Colonic mucosa (tissue), 4 donors: ENCODE measurements at regions not wholly inside any gene's neighbourhood (a gene's known extent, or its start where the extent isn't known, plus 50 kb on each side); places are given as distances from the start of the nearest gene placed in this dataset.

ENCODE experiments used
- DNase-seq: peaks from one replicate; pipeline ENCODE4 v3.0.0-alpha.2; 2020
- H3K27ac ChIP-seq: fragments of 200-600 bp; one replicate; pipeline ENCODE4 v1.8.0; 2021
- H3K27me3 ChIP-seq: fragments of 200-600 bp; one replicate; pipeline ENCODE4 v1.8.0; 2021
- H3K36me3 ChIP-seq: fragments of 200-600 bp; one replicate; pipeline ENCODE4 v1.8.0; 2021
- H3K4me1 ChIP-seq: fragments of 200-600 bp; one replicate; pipeline ENCODE4 v1.8.0; 2021; ENCODE audit warnings: mild to moderate bottlenecking
- H3K4me3 ChIP-seq: fragments of 200-600 bp; one replicate; pipeline ENCODE4 v1.8.0; 2021
- H3K9ac ChIP-seq, 2 donors: one replicate each; pipeline ENCODE4 v1.7.0; 2013; ENCODE audit warnings: control low read depth in 2 of 2, low read depth in 2 of 2, low read length in 2 of 2
- H3K9me3 ChIP-seq: fragments of 200-600 bp; one replicate; pipeline ENCODE4 v1.8.0; 2021
- CTCF ChIP-seq: fragments of 200-600 bp; IDR thresholded peaks from one replicate; pipeline ENCODE4 v1.8.0; 2022; ENCODE audit warnings: antibody characterized with exemption, mild to moderate bottlenecking
- intact Hi-C: fragments of 100-400 bp; cut with DNase I; formaldehyde crosslinking; loops from one replicate; pipeline ENCODE4 v1.14.1; 2022
- donor health status: healthy.
- donor health status: DM: no; HTN: no; CAD: no.
- donor health status: DM: no; HTN: no; CAD: no.

DNA sequence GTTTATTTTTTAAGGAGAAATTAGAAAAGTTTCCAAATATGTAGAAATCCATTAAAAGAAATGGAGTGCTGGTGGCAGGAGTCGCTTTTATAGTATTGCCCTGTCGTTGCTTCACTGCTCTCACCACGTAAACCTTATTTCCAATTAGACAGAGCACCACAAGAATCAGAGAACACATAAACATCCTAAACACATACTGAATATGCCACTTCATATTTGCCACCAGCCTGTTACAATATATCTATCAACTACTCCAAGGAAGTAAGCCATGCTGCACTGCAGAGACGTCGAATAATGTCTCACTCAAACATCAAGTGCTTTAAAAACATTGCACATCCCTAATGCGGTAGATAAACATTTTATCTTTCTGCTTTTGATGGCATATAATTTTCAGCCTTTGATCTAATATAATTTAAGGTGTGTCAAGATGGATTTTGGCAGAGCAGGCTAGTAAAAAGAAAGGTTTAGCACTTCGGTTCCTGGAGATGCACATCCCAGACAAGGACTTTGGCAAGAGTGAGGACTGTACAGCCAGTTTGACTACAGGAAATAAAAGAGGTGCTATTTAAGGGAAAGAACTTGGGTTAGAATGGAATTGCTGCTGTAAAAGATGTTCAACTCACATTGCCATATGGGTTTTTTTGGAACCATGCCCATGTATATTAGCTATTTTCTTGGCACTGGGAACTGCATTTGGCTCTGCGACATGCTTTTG, 932.3 kb downstream of the EFNB2 start:
- Histone ChIP-seq H3K9me3 (no peaks in the 10 kb centered on the region), H3K36me3 (no peaks in the 10 kb centered on the region), H3K4me3 (no peak overlapping the region), H3K4me1 (no peaks in the 10 kb centered on the region), H3K27ac (no peak overlapping the region), H3K27me3 (no peaks in the 10 kb centered on the region), H3K9ac (no peak overlapping the region)
- intact Hi-C loops = no loop called here
- DNase-seq = no peak
- no peak for TF ChIP-seq CTCF

- intact Hi-C loops = no loop called here
- TF ChIP-seq CTCF = no peak
- Histone ChIP-seq H3K9ac (no peak overlapping the region), H3K36me3 (no peaks in the 10 kb centered on the region), H3K27me3 (no peaks in the 10 kb centered on the region), H3K9me3 (no peaks in the 10 kb centered on the region), H3K4me1 (no peaks in the 10 kb centered on the region), H3K4me3 (no peak overlapping the region), H3K27ac (no peak overlapping the region)
- no peak for DNase-seq
Observed at GRCh38 chr13:105599477-105600037, 935.9 kb downstream of the EFNB2 start.

GRCh38 chr13:105598529-105598928, 936.9 kb downstream of the EFNB2 start:
- DNase-seq = no peak
- Histone ChIP-seq H3K4me1 (no peaks in the 10 kb centered on the region), H3K4me3 (no peak overlapping the region), H3K27ac (no peak overlapping the region), H3K27me3 (no peaks in the 10 kb centered on the region), H3K9ac (no peak overlapping the region), H3K36me3 (no peaks in the 10 kb centered on the region), H3K9me3 (no peaks in the 10 kb centered on the region)
- TF ChIP-seq CTCF = no peak
- intact Hi-C loops = no loop called here

DNA sequence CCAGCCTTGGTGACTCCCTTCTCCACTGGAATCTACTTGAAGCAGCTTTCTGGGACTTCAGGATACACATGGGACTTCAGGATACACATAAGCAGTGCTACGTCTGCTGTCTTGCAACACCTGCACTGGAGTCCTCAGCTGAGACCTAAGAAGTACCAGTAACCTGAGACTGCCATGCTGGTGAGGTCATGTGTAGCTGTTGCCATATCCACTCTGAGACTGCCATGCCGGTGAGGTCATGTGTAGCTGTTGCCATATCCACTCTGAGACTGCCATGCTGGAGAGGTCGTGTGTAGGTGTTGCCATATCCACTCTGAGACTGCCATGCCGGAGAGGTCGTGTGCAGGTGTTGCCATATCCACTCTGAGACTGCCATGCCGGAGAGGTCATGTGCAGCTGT, 937.9 kb downstream of the EFNB2 start:
- no peak for TF ChIP-seq CTCF
- no peak for DNase-seq
- no peaks in the 10 kb centered on the region for H3K4me1 ChIP-seq

GRCh38 chr13:105595471-105595870, 940.0 kb downstream of the EFNB2 start:
- intact Hi-C loops = no loop called here
- no peak for DNase-seq
- H3K4me3 ChIP-seq = no peak overlapping the region
- no peak overlapping the region for H3K27ac ChIP-seq
- no peaks in the 10 kb centered on the region for H3K27me3 ChIP-seq
- TF ChIP-seq CTCF = no peak
- no peak overlapping the region for H3K9ac ChIP-seq
- H3K36me3 ChIP-seq = no peaks in the 10 kb centered on the region
- H3K9me3 ChIP-seq = no peaks in the 10 kb centered on the region
- H3K4me1 ChIP-seq = no peaks in the 10 kb centered on the region

More for the DNA sequence above, 937.9 kb downstream of the EFNB2 start:
- no peak overlapping the region for H3K9ac ChIP-seq
- H3K4me3 ChIP-seq = no peak overlapping the region
- H3K36me3 ChIP-seq = no peaks in the 10 kb centered on the region
- H3K9me3 ChIP-seq = no peaks in the 10 kb centered on the region
- intact Hi-C loops = no loop called here
- no peak overlapping the region for H3K27ac ChIP-seq
- no peaks in the 10 kb centered on the region for H3K27me3 ChIP-seq
